ENCODE measurements at regions not wholly inside any gene's neighbourhood (a gene's known extent, or its start where the extent isn't known, plus 50 kb on each side); places are given as distances from the start of the nearest gene placed in this dataset.

GRCh38 chr19:31439270-31439573 is 90.0 kb upstream of the TSHZ3 start:
- DNase-seq (ENCODE audit: low read depth) = no peak
- TF ChIP-seq CTCF (IDR thresholded peaks at IDR 0.05; ENCODE audit: insufficient read depth, low read length) = no peak
- H3K4me3 ChIP-seq (ENCODE audit: low read depth, low read length) = no peak overlapping the region

GRCh38 chr19:31444931-31445330 is 95.7 kb upstream of the TSHZ3 start:
- no peak for DNase-seq (ENCODE audit: low read depth)
- no peak for TF ChIP-seq CTCF (IDR thresholded peaks at IDR 0.05; ENCODE audit: insufficient read depth, low read length)
- H3K4me3 ChIP-seq (ENCODE audit: low read depth, low read length) = no peak overlapping the region

GRCh38 chr19:31445406-31445805 is 96.2 kb upstream of the TSHZ3 start:
- DNase-seq (ENCODE audit: low read depth) = no peak
- no peak for TF ChIP-seq CTCF (IDR thresholded peaks at IDR 0.05; ENCODE audit: insufficient read depth, low read length)
- no peak overlapping the region for H3K4me3 ChIP-seq (ENCODE audit: low read depth, low read length)

- TF ChIP-seq CTCF (IDR thresholded peaks at IDR 0.05; ENCODE audit: insufficient read depth, low read length) = no peak
- DNase-seq (ENCODE audit: low read depth) = peak; percentile 79
- H3K4me3 ChIP-seq (ENCODE audit: low read depth, low read length) = no peak overlapping the region
These were observed 99.0 kb upstream of the TSHZ3 start for GRCh38 chr19:31448221-31448657.

GRCh38 chr19:31449379-31449778 is 100.1 kb upstream of the TSHZ3 start:
- TF ChIP-seq CTCF (IDR thresholded peaks at IDR 0.05; ENCODE audit: insufficient read depth, low read length) = no peak
- no peak overlapping the region for H3K4me3 ChIP-seq (ENCODE audit: low read depth, low read length)
- no peak for DNase-seq (ENCODE audit: low read depth)

GRCh38 chr19:31450696-31451095 is 101.5 kb upstream of the TSHZ3 start:
- no peak overlapping the region for H3K4me3 ChIP-seq (ENCODE audit: low read depth, low read length)
- TF ChIP-seq CTCF (IDR thresholded peaks at IDR 0.05; ENCODE audit: insufficient read depth, low read length) = no peak
- no peak for DNase-seq (ENCODE audit: low read depth)

GRCh38 chr19:31451686-31452330 is 102.6 kb upstream of the TSHZ3 start:
- H3K4me3 ChIP-seq (ENCODE audit: low read depth, low read length) = no peak overlapping the region
- DNase-seq (ENCODE audit: low read depth) = peak; percentile 30
- no peak for TF ChIP-seq CTCF (IDR thresholded peaks at IDR 0.05; ENCODE audit: insufficient read depth, low read length)
